ENCODE measurements at regions not wholly inside any gene's neighbourhood (a gene's known extent, or its start where the extent isn't known, plus 50 kb on each side); places are given as distances from the start of the nearest gene placed in this dataset.
A peak's percentile ranks its signal among the peaks of the same experiment; 100 is the strongest.
"Not testable (repeated sequence)": the region's sequence is repeated elsewhere in the genome, so short reads cannot be mapped to it uniquely, and the experiment has no call there.

GRCh38 chr1:73463873-73464272, 734.1 kb downstream of the LRRIQ3 start:
- no peak for TF ChIP-seq CTCF (IDR thresholded peaks at IDR 0.05; ENCODE audit: insufficient read depth, missing control alignments)
- DNase-seq (ENCODE audit: insufficient read length, low spot score) = no peak
- FAIRE-seq = no peak

- FAIRE-seq = no peak
- DNase-seq (ENCODE audit: insufficient read length, low spot score) = no peak
- peak; percentile 11 for TF ChIP-seq CTCF (IDR thresholded peaks at IDR 0.05; ENCODE audit: insufficient read depth, missing control alignments)
Measured at GRCh38 chr1:73452522-73452921, 745.5 kb downstream of the LRRIQ3 start.

- not testable (repeated sequence) for DNase-seq (ENCODE audit: insufficient read length, low spot score); FAIRE-seq
Measured at GRCh38 chr1:73450668-73451067, 747.3 kb downstream of the LRRIQ3 start.

- no peak for TF ChIP-seq CTCF (IDR thresholded peaks at IDR 0.05; ENCODE audit: insufficient read depth, missing control alignments)
- FAIRE-seq (no peak), DNase-seq (ENCODE audit: insufficient read length, low spot score) (no peak)
Measured at GRCh38 chr1:73411479-73411878, 786.5 kb downstream of the LRRIQ3 start.

GRCh38 chr1:73401666-73402065, 796.3 kb downstream of the LRRIQ3 start:
- TF ChIP-seq CTCF (IDR thresholded peaks at IDR 0.05; ENCODE audit: insufficient read depth, missing control alignments) = peak; percentile 6
- no peak for FAIRE-seq
- DNase-seq (ENCODE audit: insufficient read length, low spot score) = no peak

- DNase-seq (ENCODE audit: insufficient read length, low spot score) (no peak), FAIRE-seq (no peak)
- TF ChIP-seq CTCF (IDR thresholded peaks at IDR 0.05; ENCODE audit: insufficient read depth, missing control alignments) = no peak
Measured at GRCh38 chr1:73382966-73383365, 815.0 kb downstream of the LRRIQ3 start.

- TF ChIP-seq CTCF (IDR thresholded peaks at IDR 0.05; ENCODE audit: insufficient read depth, missing control alignments) = no peak
- DNase-seq (ENCODE audit: insufficient read length, low spot score) = no peak
- FAIRE-seq = no peak
Measured at GRCh38 chr1:73366734-73367413, 831.1 kb downstream of the LRRIQ3 start.

GRCh38 chr1:73359001-73359400, 839.0 kb downstream of the LRRIQ3 start:
- FAIRE-seq = no peak
- no peak for TF ChIP-seq CTCF (IDR thresholded peaks at IDR 0.05; ENCODE audit: insufficient read depth, missing control alignments)
- DNase-seq (ENCODE audit: insufficient read length, low spot score) = no peak
